ENCODE measurements at regions not wholly inside any gene's neighbourhood (a gene's known extent, or its start where the extent isn't known, plus 50 kb on each side); places are given as distances from the start of the nearest gene placed in this dataset.

DNA sequence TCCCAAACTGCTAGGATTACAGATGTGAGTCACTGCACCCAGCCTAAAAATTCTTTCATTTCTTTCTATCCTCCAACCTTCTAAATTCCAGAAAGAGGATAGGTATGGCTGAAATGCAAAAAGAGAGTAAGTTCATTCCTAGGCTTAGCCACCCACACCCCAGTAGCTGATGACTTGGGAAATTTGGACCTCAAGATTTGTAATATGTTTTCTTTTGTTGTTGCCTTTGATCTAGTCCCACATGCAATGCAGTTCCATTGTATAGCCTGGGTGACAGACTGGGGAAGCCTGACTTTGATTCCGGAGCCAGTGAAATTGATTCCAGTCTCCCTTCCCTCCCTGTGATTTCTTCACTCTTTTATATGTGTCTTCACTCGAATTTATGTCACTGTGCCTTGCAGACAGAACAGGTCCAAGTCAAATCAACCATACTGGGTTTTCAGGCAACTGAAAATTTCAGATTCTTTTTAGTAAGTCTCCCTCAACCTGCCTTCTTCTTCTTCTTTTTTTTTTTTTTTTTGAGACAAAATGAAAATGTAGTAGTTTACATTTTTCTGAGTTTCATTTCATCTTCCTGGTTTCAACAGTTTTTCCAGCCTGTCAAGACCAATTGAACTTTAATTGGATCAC is 176.2 kb upstream of the RBPJ start:
- Mint-ChIP-seq H3K9me3 (ENCODE audit: unreplicated experiment) (no peaks in the 10 kb centered on the region), H3K4me1 (ENCODE audit: unreplicated experiment) (peaks cover 10% of the 10 kb centered on the region), H3K27me3 (ENCODE audit: unreplicated experiment) (peaks cover 1% of the 10 kb centered on the region), H3K27ac (ENCODE audit: unreplicated experiment) (no peak overlapping the region), H3K36me3 (ENCODE audit: low read depth, unreplicated experiment) (no peaks in the 10 kb centered on the region), H3K4me3 (ENCODE audit: unreplicated experiment) (no peak overlapping the region)
- TF ChIP-seq, protein P1, sequence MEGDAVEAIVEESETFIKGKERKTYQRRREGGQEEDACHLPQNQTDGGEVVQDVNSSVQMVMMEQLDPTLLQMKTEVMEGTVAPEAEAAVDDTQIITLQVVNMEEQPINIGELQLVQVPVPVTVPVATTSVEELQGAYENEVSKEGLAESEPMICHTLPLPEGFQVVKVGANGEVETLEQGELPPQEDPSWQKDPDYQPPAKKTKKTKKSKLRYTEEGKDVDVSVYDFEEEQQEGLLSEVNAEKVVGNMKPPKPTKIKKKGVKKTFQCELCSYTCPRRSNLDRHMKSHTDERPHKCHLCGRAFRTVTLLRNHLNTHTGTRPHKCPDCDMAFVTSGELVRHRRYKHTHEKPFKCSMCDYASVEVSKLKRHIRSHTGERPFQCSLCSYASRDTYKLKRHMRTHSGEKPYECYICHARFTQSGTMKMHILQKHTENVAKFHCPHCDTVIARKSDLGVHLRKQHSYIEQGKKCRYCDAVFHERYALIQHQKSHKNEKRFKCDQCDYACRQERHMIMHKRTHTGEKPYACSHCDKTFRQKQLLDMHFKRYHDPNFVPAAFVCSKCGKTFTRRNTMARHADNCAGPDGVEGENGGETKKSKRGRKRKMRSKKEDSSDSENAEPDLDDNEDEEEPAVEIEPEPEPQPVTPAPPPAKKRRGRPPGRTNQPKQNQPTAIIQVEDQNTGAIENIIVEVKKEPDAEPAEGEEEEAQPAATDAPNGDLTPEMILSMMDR (IDR thresholded peaks at IDR 0.05; ENCODE audit: unreplicated experiment), result no peak
- DNase-seq (ENCODE audit: low spot score), result no peak

DNA sequence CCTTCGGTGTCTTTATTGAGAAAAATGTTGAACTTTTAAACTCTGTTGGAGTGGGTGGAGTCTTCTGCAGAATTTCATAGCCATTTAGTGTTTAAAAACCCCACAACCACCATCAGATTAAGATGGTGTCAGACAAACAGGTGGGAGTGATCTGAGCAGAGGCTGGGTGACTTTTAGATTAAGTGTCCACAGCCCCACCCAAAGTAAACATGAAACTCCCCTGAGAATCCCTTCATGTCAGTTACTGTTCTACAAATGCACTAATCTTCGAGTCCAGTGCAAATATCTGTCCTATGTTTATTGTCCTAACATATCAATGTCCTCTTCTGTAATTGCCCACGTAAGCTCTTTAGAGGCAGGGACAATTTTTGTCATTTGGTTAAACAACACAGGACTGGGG is 175.6 kb upstream of the RBPJ start:
- H3K27me3 Mint-ChIP-seq (ENCODE audit: unreplicated experiment), result peaks cover 1% of the 10 kb centered on the region
- TF ChIP-seq, protein P1 (IDR thresholded peaks at IDR 0.05; ENCODE audit: unreplicated experiment), result no peak
- H3K4me3 Mint-ChIP-seq (ENCODE audit: unreplicated experiment), result no peak overlapping the region
- peaks cover 10% of the 10 kb centered on the region for H3K4me1 Mint-ChIP-seq (ENCODE audit: unreplicated experiment)
- H3K27ac Mint-ChIP-seq (ENCODE audit: unreplicated experiment), result no peak overlapping the region
- no peak for DNase-seq (ENCODE audit: low spot score)
- H3K36me3 Mint-ChIP-seq (ENCODE audit: low read depth, unreplicated experiment), result no peaks in the 10 kb centered on the region
- H3K9me3 Mint-ChIP-seq (ENCODE audit: unreplicated experiment), result no peaks in the 10 kb centered on the region

GRCh38 chr4:26148927-26149326 is 171.9 kb upstream of the RBPJ start:
- Mint-ChIP-seq H3K27me3 (ENCODE audit: unreplicated experiment) (no peaks in the 10 kb centered on the region), H3K4me1 (ENCODE audit: unreplicated experiment) (no peaks in the 10 kb centered on the region), H3K4me3 (ENCODE audit: unreplicated experiment) (no peak overlapping the region), H3K27ac (ENCODE audit: unreplicated experiment) (no peak overlapping the region), H3K9me3 (ENCODE audit: unreplicated experiment) (no peaks in the 10 kb centered on the region), H3K36me3 (ENCODE audit: low read depth, unreplicated experiment) (no peaks in the 10 kb centered on the region)
- no peak for DNase-seq (ENCODE audit: low spot score)
- TF ChIP-seq, protein P1 (IDR thresholded peaks at IDR 0.05; ENCODE audit: unreplicated experiment), result no peak

DNA sequence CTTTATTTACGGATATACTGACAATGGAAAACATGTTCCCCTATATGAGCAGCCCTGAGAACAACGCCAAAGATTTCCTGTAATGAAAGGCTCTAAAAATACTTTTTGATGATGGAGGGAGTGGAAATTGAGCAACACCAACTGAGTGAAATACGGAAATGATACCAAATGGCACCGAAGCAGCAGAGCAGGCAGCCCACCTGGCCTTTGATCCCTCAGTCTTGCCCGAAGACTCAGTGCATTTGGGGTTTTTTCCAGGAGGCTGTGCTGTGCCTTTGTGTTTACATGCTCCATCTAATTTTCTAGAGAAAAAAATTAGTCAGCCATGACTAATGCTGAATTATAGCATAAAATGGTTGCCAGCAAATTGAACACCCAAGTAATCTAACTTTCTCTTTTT is 169.9 kb upstream of the RBPJ start:
- TF ChIP-seq, protein P1 (IDR thresholded peaks at IDR 0.05; ENCODE audit: unreplicated experiment), result no peak
- Mint-ChIP-seq H3K36me3 (ENCODE audit: low read depth, unreplicated experiment) (no peaks in the 10 kb centered on the region), H3K9me3 (ENCODE audit: unreplicated experiment) (no peaks in the 10 kb centered on the region), H3K27me3 (ENCODE audit: unreplicated experiment) (no peaks in the 10 kb centered on the region), H3K4me1 (ENCODE audit: unreplicated experiment) (no peaks in the 10 kb centered on the region), H3K4me3 (ENCODE audit: unreplicated experiment) (no peak overlapping the region), H3K27ac (ENCODE audit: unreplicated experiment) (no peak overlapping the region)
- DNase-seq (ENCODE audit: low spot score), result no peak

DNA sequence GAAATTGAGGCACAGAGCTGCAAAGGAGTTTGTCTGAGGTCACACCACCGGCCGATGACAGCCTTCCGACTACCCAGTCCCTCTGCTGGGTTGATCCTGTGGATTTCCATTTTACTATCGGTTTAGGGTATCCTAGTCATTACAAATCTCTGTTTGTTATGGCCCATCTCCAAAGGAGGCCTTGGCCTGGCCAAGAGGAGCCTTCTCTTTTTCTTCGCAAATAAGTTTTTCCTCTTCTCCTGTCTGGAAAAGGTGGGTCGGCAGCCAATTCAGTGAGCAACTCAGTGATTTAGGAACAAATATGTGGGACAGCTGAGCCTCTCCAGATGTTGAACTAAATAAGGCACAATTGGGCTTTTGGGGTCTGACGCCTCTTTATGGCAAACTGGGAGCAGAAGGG is 169.2 kb upstream of the RBPJ start:
- no peaks in the 10 kb centered on the region for H3K27me3 Mint-ChIP-seq (ENCODE audit: unreplicated experiment)
- H3K4me3 Mint-ChIP-seq (ENCODE audit: unreplicated experiment), result no peak overlapping the region
- no peaks in the 10 kb centered on the region for H3K36me3 Mint-ChIP-seq (ENCODE audit: low read depth, unreplicated experiment)
- no peaks in the 10 kb centered on the region for H3K9me3 Mint-ChIP-seq (ENCODE audit: unreplicated experiment)
- H3K27ac Mint-ChIP-seq (ENCODE audit: unreplicated experiment), result no peak overlapping the region
- H3K4me1 Mint-ChIP-seq (ENCODE audit: unreplicated experiment), result no peaks in the 10 kb centered on the region
- TF ChIP-seq, protein P1 (IDR thresholded peaks at IDR 0.05; ENCODE audit: unreplicated experiment), result no peak
- no peak for DNase-seq (ENCODE audit: low spot score)

Data from endothelial cell (in vitro differentiated cells).